Keratinocyte (primary cell): ENCODE measurements at regions not wholly inside any gene's neighbourhood (a gene's known extent, or its start where the extent isn't known, plus 50 kb on each side); places are given as distances from the start of the nearest gene placed in this dataset.

Experiments used
- EZH2 ChIP-seq: IDR thresholded peaks from one replicate; pipeline ENCODE4 v1.6.1; 2012; ENCODE audit warnings: inconsistent platforms, mild to moderate bottlenecking, low read length, moderate library complexity
- TF ChIP-seq, protein P1 (sequence below), 3 experiments: IDR thresholded peaks in 1 of 3; conservative IDR thresholded peaks in 1 of 3; optimal IDR thresholded peaks in 1 of 3; 2 replicates in 2 of 3; 3 replicates in 1 of 3; pipeline versions ENCODE3 to v1.5.1; 2011; ENCODE audit warnings: low read length in 3 of 3, mild to moderate bottlenecking in 3 of 3, moderate library complexity in 2 of 3, control low read depth in 1 of 3, inconsistent platforms in 1 of 3; ENCODE audit not compliant: insufficient read depth in 2 of 3; ENCODE audit errors: extremely low read depth in 1 of 3

DNA sequence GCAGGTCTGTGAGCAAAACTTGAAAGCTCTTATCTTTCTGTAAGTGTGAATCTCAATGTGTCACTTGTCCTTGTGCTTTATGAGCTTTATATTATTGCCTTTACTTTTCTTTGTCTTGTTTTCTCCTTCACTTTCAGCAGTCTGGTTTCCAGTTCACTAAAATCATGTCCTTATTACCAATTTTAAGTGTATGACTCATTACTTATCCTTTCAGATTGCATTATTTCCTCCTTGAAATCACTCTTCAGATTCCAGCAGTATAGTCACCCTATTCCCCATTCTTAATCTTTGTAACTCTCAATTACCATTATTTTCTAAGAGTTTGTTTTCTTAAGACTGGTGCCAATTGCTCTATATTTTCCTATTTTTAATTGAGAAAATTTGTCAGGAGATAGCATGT lies 117.4 kb upstream of the GRIK2 start:
- TF ChIP-seq EZH2, result no peak
- TF ChIP-seq, protein P1, sequence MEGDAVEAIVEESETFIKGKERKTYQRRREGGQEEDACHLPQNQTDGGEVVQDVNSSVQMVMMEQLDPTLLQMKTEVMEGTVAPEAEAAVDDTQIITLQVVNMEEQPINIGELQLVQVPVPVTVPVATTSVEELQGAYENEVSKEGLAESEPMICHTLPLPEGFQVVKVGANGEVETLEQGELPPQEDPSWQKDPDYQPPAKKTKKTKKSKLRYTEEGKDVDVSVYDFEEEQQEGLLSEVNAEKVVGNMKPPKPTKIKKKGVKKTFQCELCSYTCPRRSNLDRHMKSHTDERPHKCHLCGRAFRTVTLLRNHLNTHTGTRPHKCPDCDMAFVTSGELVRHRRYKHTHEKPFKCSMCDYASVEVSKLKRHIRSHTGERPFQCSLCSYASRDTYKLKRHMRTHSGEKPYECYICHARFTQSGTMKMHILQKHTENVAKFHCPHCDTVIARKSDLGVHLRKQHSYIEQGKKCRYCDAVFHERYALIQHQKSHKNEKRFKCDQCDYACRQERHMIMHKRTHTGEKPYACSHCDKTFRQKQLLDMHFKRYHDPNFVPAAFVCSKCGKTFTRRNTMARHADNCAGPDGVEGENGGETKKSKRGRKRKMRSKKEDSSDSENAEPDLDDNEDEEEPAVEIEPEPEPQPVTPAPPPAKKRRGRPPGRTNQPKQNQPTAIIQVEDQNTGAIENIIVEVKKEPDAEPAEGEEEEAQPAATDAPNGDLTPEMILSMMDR (optimal IDR thresholded peaks at IDR 0.05 in 1 of 3, IDR thresholded peaks at IDR 0.05 in 1 of 3, conservative IDR thresholded peaks at IDR 0.05 in 1 of 3; ENCODE audit: extremely low read depth in 1 of 3, insufficient read depth in 2 of 3, low read length in 3 of 3), result no peak
